K562 (cell line): ENCODE measurements at regions not wholly inside any gene's neighbourhood (a gene's known extent, or its start where the extent isn't known, plus 50 kb on each side); places are given as distances from the start of the nearest gene placed in this dataset.

Source experiments
- ATAC-seq: fragments of 200-7000 bp; cut with Tn5 transposase; 3 replicates; pipeline ENCODE4 v1.9.1; 2020; ENCODE audit warnings: moderate library complexity
- BruUV-seq: library from RNA; stranded (reverse); fragments of 400-500 nt; replicated peaks from 2 replicates; lab custom pipeline; 2021; lab: Mats Ljungman, UMichigan
- CTCF ChIA-PET: fragments of 300-600 bp; formaldehyde crosslinking; extraction: SDS; loops from one replicate; lab custom pipeline; 2021; ENCODE audit warnings: low intra/inter-chr PET ratio; lab: Yijun Ruan, JAX
- POLR2A ChIA-PET: fragments of 300-600, 350-650 bp; sonication (Branson Sonifier 250); formaldehyde crosslinking; extraction: SDS; loops from one replicate; lab custom pipeline; 2021; ENCODE audit warnings: antibody characterized with exemption, inconsistent platforms; lab: Yijun Ruan, JAX
- DNase-seq, 4 experiments: peaks; one replicate each; pipeline versions ENCODE4 v3.0.0 to v3.0.0-alpha.2; 2011 to 2018; ENCODE audit warnings: low spot score in 3 of 4, mixed read lengths in 3 of 4; ENCODE audit errors: extremely low read depth in 1 of 4
- FAIRE-seq: peaks from 2 replicates; lab custom pipeline; 2011; peaks lifted over from hg19 to GRCh38; lab: Jason Lieb, UNC
- H2AFZ ChIP-seq: 2 replicates; pipeline ENCODE4 v1.6.0; 2011; ENCODE audit warnings: low read depth, low read length, control low read depth, inconsistent platforms
- H3K27ac ChIP-seq: fragments of 200-600 bp; 3 replicates; pipeline ENCODE4 v1.8.0; 2011; ENCODE audit warnings: low read depth, mild to moderate bottlenecking, control low read depth, inconsistent platforms, low read length, moderate library complexity, mixed read lengths; ENCODE audit errors: extremely low read depth
- H3K27me3 ChIP-seq, 2 experiments: fragments of 300-600 bp in 1 of 2; 2 replicates in 1 of 2; 3 replicates in 1 of 2; pipeline versions ENCODE4 v1.6.0 to v1.8.0; 2011; ENCODE audit warnings: inconsistent platforms in 2 of 2, low read length in 2 of 2, mild to moderate bottlenecking in 1 of 2, mixed read lengths in 1 of 2, moderate library complexity in 1 of 2; ENCODE audit not compliant: control insufficient read depth in 2 of 2, insufficient read depth in 2 of 2
- H3K36me3 ChIP-seq: fragments of 300-600 bp; 3 replicates; pipeline ENCODE4 v1.8.0; 2011; ENCODE audit warnings: mild to moderate bottlenecking, low read length, inconsistent platforms; ENCODE audit not compliant: control insufficient read depth, insufficient read depth
- H3K4me1 ChIP-seq, 2 experiments: fragments of 200-600 bp in 1 of 2; replicated peaks in 1 of 2; 2 replicates in 1 of 2; 3 replicates in 1 of 2; pipeline versions ENCODE4 v1.5.1 to v1.8.0; 2011; ENCODE audit warnings: inconsistent platforms in 2 of 2, low read length in 2 of 2, mild to moderate bottlenecking in 1 of 2, mixed read lengths in 1 of 2, moderate library complexity in 1 of 2; ENCODE audit not compliant: control insufficient read depth in 2 of 2, insufficient read depth in 2 of 2
- H3K4me2 ChIP-seq: 2 replicates; pipeline ENCODE4 v1.6.1; 2011; ENCODE audit warnings: low read length, control low read depth, inconsistent platforms, mixed read lengths; ENCODE audit not compliant: insufficient read depth
- H3K4me3 ChIP-seq: fragments of 200-600 bp; sonication (generic), shearing (Covaris generic); 2 replicates; pipeline ENCODE4 v1.5.1; 2016; ENCODE audit warnings: control low read depth, inconsistent platforms
- H3K79me2 ChIP-seq: fragments of 200-600 bp; 3 replicates; pipeline ENCODE4 v1.8.0; 2011; ENCODE audit warnings: low read length, inconsistent platforms; ENCODE audit not compliant: control insufficient read depth, insufficient read depth
- H3K9ac ChIP-seq, 2 experiments: 2 replicates each; pipeline versions ENCODE4 v1.6.0 to v1.6.1; 2011; ENCODE audit warnings: low read depth in 2 of 2, low read length in 2 of 2, control low read depth in 1 of 2, inconsistent platforms in 1 of 2, mild to moderate bottlenecking in 1 of 2, mixed read lengths in 1 of 2; ENCODE audit not compliant: insufficient read depth in 1 of 2
- H3K9me1 ChIP-seq: one replicate; pipeline ENCODE4 v1.6.0; 2011; ENCODE audit warnings: inconsistent platforms, mild to moderate bottlenecking, low read length, moderate library complexity; ENCODE audit not compliant: control insufficient read depth, insufficient read depth
- H3K9me3 ChIP-seq: replicated peaks from 2 replicates; pipeline ENCODE4 v1.5.1; 2011; ENCODE audit warnings: low read depth, low read length, inconsistent platforms; ENCODE audit not compliant: control insufficient read depth, insufficient read depth
- H4K20me1 ChIP-seq: replicated peaks from 2 replicates; pipeline ENCODE4 v1.6.1; 2011; ENCODE audit warnings: low read length, inconsistent platforms, mixed read lengths; ENCODE audit not compliant: control insufficient read depth, insufficient read depth
- BCOR ChIP-seq: fragments of 450-650 bp; IDR thresholded peaks from 2 replicates; pipeline ENCODE4 v1.6.1; 2016
- ETV6 ChIP-seq, 3 experiments: fragments of 150-350 bp in 1 of 3; sonication (generic) in 1 of 3; formaldehyde crosslinking in 1 of 3; IDR thresholded peaks; 2 replicates each; pipeline versions ENCODE4 v1.6.1 to v1.8.0; 2014 to 2022; ENCODE audit warnings: borderline replicate concordance in 2 of 3, low read depth in 2 of 3, antibody characterized with exemption in 1 of 3, low read length in 1 of 3, mild to moderate bottlenecking in 1 of 3, missing genetic modification reagents in 1 of 3
- KLF13 ChIP-seq: fragments of 450-650 bp; IDR thresholded peaks from 2 replicates; pipeline ENCODE4 v1.6.1; 2016; ENCODE audit warnings: missing genetic modification characterization, low read depth, mild to moderate bottlenecking, missing compliant biosample characterization, moderate library complexity, borderline replicate concordance
- MLX ChIP-seq, 2 experiments: fragments of 450-650 bp in 1 of 2; sonication (generic) in 1 of 2; formaldehyde crosslinking; conservative IDR thresholded peaks; 2 replicates each; pipeline versions ENCODE4 v1.4.0 to v1.8.1; 2020 to 2022; ENCODE audit warnings: mild to moderate bottlenecking in 1 of 2, missing genetic modification reagents in 1 of 2
- MTA2 ChIP-seq: fragments of 450-650 bp; IDR thresholded peaks from 2 replicates; pipeline ENCODE4 v1.6.1; 2016; ENCODE audit warnings: low read depth
- NEUROD1 ChIP-seq: fragments of 150-350 bp; IDR thresholded peaks from 2 replicates; pipeline ENCODE4 v1.6.1; 2014; ENCODE audit warnings: borderline replicate concordance, low read length, low read depth; ENCODE audit not compliant: partially characterized antibody
- RBBP5 ChIP-seq: fragments of 200-600 bp; sonication (generic); IDR thresholded peaks from 2 replicates; pipeline ENCODE4 v1.6.1; 2012; ENCODE audit warnings: borderline replicate concordance, mild to moderate bottlenecking, low read length, control low read depth, inconsistent platforms; ENCODE audit not compliant: insufficient read depth, poor library complexity, severe bottlenecking
- SAFB2 ChIP-seq: fragments of 200-400 bp; formaldehyde crosslinking; IDR thresholded peaks from 2 replicates; pipeline ENCODE4 v1.6.1; 2018; ENCODE audit warnings: borderline replicate concordance, low read length, low read depth, moderate library complexity; ENCODE audit not compliant: severe bottlenecking
- SIN3B ChIP-seq: fragments of 450-650 bp; IDR thresholded peaks from 2 replicates; pipeline ENCODE4 v1.6.1; 2017; ENCODE audit warnings: low read depth, mild to moderate bottlenecking, moderate library complexity
- SMARCA5 ChIP-seq: fragments of 450-650 bp; IDR thresholded peaks from 2 replicates; pipeline ENCODE4 v1.6.1; 2016
- SRSF3 ChIP-seq: fragments of 200-400 bp; formaldehyde crosslinking; IDR thresholded peaks from 2 replicates; pipeline ENCODE4 v1.6.1; 2016; ENCODE audit warnings: mild to moderate bottlenecking, low read length, moderate library complexity; ENCODE audit not compliant: insufficient read depth
- TCF7L2 ChIP-seq: fragments of 150-350 bp; IDR thresholded peaks from 2 replicates; pipeline ENCODE4 v1.6.1; 2016; ENCODE audit warnings: low read depth, mild to moderate bottlenecking, low read length, moderate library complexity
- TFAP4 ChIP-seq: sonication (generic); formaldehyde crosslinking; IDR thresholded peaks from 2 replicates; pipeline ENCODE4 v1.8.0; 2022; ENCODE audit warnings: missing genetic modification reagents, mild to moderate bottlenecking, moderate library complexity, borderline replicate concordance
- THAP12 ChIP-seq: fragments of 250-450 bp; sonication (Bioruptor Pico); IDR thresholded peaks from 2 replicates; pipeline ENCODE4 v1.9.0; 2021; ENCODE audit warnings: mild to moderate bottlenecking, inconsistent platforms
- THRB ChIP-seq: fragments of 450-650 bp; formaldehyde crosslinking; conservative IDR thresholded peaks from 2 replicates; pipeline ENCODE4 v1.4.0; 2022; ENCODE audit warnings: mild to moderate bottlenecking, missing genetic modification characterization
- XRCC5 ChIP-seq: fragments of 200-400 bp; formaldehyde crosslinking; IDR thresholded peaks from 2 replicates; pipeline ENCODE4 v1.6.1; 2017; ENCODE audit warnings: low read depth, mild to moderate bottlenecking, low read length
- ZNF408 ChIP-seq: fragments of 250-450 bp; sonication (Bioruptor Pico); IDR thresholded peaks from 2 replicates; pipeline ENCODE4 v1.4.0; 2020; ENCODE audit warnings: low read depth, mild to moderate bottlenecking, moderate library complexity
- ZNF766 ChIP-seq: fragments of 200-800 bp; sonication (Bioruptor generic); conservative IDR thresholded peaks from 2 replicates; pipeline ENCODE4 v1.6.1; 2016; ENCODE audit warnings: missing genetic modification characterization, missing compliant biosample characterization
- WGBS: fragments of 100-300 bp; shearing (Covaris generic); methylation state at CpG from one replicate; pipeline ENCODE4 v1.1.6; 2016; ENCODE audit warnings: low coverage, mixed read lengths; ENCODE audit not compliant: insufficient coverage; ENCODE audit errors: missing lambda C conversion rate; 5-methylcytosine and 5-hydroxymethylcytosine counted together
- in situ Hi-C: fragments of 300-500 bp; cut with MboI; formaldehyde crosslinking; loops from 4 replicates; pipeline ENCODE4 v1.15.0; 2018; ENCODE audit warnings: inconsistent platforms, mixed read lengths
- intact Hi-C: fragments of 100-400 bp; cut with micrococcal nuclease; formaldehyde crosslinking; loops from 2 replicates; pipeline ENCODE4 v1.14.2; 2022

- Histone ChIP-seq H3K27me3 (no peaks in the 10 kb centered on the region), H4K20me1 (0 out of 2 replicates have a peak, but pooled peaks cover 4% of the 10 kb centered on the region), H3K27ac (no peak overlapping the region), H3K9ac (no peak overlapping the region), H3K36me3 (no peaks in the 10 kb centered on the region), H3K9me3 (no peaks in the 10 kb centered on the region), H3K79me2 (no peaks in the 10 kb centered on the region), H3K4me1 (no peaks in the 10 kb centered on the region), H3K4me2 (no peak overlapping the region), H3K9me1 (no peaks in the 10 kb centered on the region), H3K4me3 (no peak overlapping the region), H2AFZ (no peak overlapping the region)
- DNase-seq (no peak), ATAC-seq (no peak), FAIRE-seq (no peak)
- POLR2A ChIA-PET = interaction anchor here (0.6 kb wide), 1 partner anchor 12 kb away, joined by 3 read pairs; no protein-coding TSS in a partner anchor
- no TSS peak for BruUV-seq
- intact Hi-C loops (no loop called here), in situ Hi-C loops (no loop called here)
- 0% methylated on average over 2 of the region's 2 CpGs for WGBS
- CTCF ChIA-PET = no interaction called here
- TF ChIP-seq TCF7L2 = no peak
- no peak for TF ChIP-seq ZNF408 (CRISPR knock-in tag)
- TF ChIP-seq SAFB2 = no peak
- TF ChIP-seq SRSF3 = no peak
- TF ChIP-seq RBBP5 = no peak
- TF ChIP-seq XRCC5 = no peak
- no peak for TF ChIP-seq MLX (CRISPR knock-in tag; conservative IDR thresholded peaks at IDR 0.05)
- TF ChIP-seq THRB = no peak
- TF ChIP-seq NEUROD1 = no peak
- no peak for TF ChIP-seq SMARCA5
- no peak for TF ChIP-seq TFAP4
- no peak for TF ChIP-seq ETV6 (IDR thresholded peaks at IDR 0.05; ENCODE audit: borderline replicate concordance in 1 of 2, low read depth in 2 of 2, low read length in 1 of 2)
- no peak for TF ChIP-seq ETV6 (CRISPR knock-in tag; IDR thresholded peaks at IDR 0.05; ENCODE audit: borderline replicate concordance)
- no peak for TF ChIP-seq KLF13
- TF ChIP-seq SIN3B = no peak
- TF ChIP-seq BCOR = no peak
- TF ChIP-seq ZNF766 = no peak
- no peak for TF ChIP-seq MTA2
- TF ChIP-seq THAP12 (CRISPR knock-in tag) = no peak
Observed at GRCh38 chr10:62625484-62625883, 179.0 kb upstream of the ADO start.
